Thyroid gland (tissue), 4 donors: ENCODE measurements at regions not wholly inside any gene's neighbourhood (a gene's known extent, or its start where the extent isn't known, plus 50 kb on each side); places are given as distances from the start of the nearest gene placed in this dataset.

ENCODE experiments used
- POLR2A ChIP-seq, 2 donors: fragments of 450-650 bp; IDR thresholded peaks; one replicate each; pipeline ENCODE4 v1.6.1; 2017; ENCODE audit warnings: antibody characterized with exemption in 2 of 2, mild to moderate bottlenecking in 2 of 2, moderate library complexity in 1 of 2
- TF ChIP-seq, protein P1 (sequence below), 6 experiments: fragments of 200-600 bp in 3 of 6; fragments of 450-650 bp in 3 of 6; sonication (generic) in 3 of 6; IDR thresholded peaks; one replicate each; pipeline ENCODE4 v1.5.1; 2016 to 2019; ENCODE audit warnings: antibody characterized with exemption in 6 of 6, mild to moderate bottlenecking in 2 of 6, inconsistent platforms in 1 of 6, moderate library complexity in 1 of 6

DNA sequence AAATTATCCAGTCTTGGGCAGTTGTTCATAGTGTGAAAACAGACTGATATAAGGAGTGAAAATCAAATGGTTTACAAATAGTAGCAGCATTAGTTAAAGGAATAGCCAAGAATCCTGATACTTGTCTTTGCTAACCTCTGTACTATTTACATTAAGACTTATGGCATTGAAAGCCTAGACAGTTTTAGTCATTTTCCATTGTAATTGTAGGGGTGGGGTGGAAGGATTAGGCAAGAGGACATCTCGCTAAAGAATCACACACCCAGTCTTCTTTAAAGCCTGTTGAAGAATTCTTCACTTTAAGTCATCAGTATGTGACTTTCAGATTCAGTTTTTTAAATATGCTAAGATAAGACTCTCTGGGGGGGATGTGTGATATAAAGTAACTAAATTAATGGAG, 207.5 kb upstream of the PHACTR1 start:
- TF ChIP-seq, protein P1, sequence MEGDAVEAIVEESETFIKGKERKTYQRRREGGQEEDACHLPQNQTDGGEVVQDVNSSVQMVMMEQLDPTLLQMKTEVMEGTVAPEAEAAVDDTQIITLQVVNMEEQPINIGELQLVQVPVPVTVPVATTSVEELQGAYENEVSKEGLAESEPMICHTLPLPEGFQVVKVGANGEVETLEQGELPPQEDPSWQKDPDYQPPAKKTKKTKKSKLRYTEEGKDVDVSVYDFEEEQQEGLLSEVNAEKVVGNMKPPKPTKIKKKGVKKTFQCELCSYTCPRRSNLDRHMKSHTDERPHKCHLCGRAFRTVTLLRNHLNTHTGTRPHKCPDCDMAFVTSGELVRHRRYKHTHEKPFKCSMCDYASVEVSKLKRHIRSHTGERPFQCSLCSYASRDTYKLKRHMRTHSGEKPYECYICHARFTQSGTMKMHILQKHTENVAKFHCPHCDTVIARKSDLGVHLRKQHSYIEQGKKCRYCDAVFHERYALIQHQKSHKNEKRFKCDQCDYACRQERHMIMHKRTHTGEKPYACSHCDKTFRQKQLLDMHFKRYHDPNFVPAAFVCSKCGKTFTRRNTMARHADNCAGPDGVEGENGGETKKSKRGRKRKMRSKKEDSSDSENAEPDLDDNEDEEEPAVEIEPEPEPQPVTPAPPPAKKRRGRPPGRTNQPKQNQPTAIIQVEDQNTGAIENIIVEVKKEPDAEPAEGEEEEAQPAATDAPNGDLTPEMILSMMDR (IDR thresholded peaks at IDR 0.05), result no peak
- TF ChIP-seq POLR2A (IDR thresholded peaks at IDR 0.05), result no peak
